HG03135 (cell line): ENCODE measurements at regions not wholly inside any gene's neighbourhood (a gene's known extent, or its start where the extent isn't known, plus 50 kb on each side); places are given as distances from the start of the nearest gene placed in this dataset.

Source experiments
- ATAC-seq: cut with Tn5 transposase; IDR thresholded peaks from one replicate; pipeline ENCODE4 v1.9.1; 2021; ENCODE audit warnings: mild to moderate bottlenecking, moderate library complexity; ENCODE audit not compliant: unreplicated experiment

- ATAC-seq: no peak
These were observed 2628.2 kb downstream of the ARAP2 start for GRCh38 chr4:33616121-33616520.

GRCh38 chr4:33625748-33626147, 2618.6 kb downstream of the ARAP2 start:
- no peak for ATAC-seq

- ATAC-seq: no peak
These were observed 2618.1 kb downstream of the ARAP2 start for GRCh38 chr4:33626221-33626620.

GRCh38 chr4:33628296-33628695, 2616.0 kb downstream of the ARAP2 start:
- no peak for ATAC-seq

- no peak for ATAC-seq
These were observed 2595.3 kb downstream of the ARAP2 start for GRCh38 chr4:33649015-33649414.

DNA sequence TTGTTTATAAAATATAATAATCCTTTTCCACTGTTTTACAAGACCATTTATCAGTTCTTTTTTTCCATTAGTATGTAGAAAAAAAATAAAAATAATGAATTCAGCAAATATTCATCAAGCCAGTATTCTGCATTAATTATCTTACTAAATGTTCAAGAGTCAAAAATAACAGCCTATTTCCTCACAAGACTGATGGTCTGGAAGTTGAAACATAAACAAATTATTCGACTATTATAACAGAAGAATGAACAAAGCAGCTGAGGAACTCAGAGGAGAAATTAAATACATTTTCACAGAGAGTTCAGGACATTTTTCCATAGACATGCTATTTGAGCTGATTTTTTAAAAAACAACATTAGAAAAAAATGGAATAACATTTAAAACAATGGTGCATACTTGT, 2594.8 kb downstream of the ARAP2 start:
- no peak for ATAC-seq

- no peak for ATAC-seq
These were observed 2594.3 kb downstream of the ARAP2 start for GRCh38 chr4:33650036-33650435.

- no peak for ATAC-seq
These were observed 2585.3 kb downstream of the ARAP2 start for GRCh38 chr4:33658971-33659370.

DNA sequence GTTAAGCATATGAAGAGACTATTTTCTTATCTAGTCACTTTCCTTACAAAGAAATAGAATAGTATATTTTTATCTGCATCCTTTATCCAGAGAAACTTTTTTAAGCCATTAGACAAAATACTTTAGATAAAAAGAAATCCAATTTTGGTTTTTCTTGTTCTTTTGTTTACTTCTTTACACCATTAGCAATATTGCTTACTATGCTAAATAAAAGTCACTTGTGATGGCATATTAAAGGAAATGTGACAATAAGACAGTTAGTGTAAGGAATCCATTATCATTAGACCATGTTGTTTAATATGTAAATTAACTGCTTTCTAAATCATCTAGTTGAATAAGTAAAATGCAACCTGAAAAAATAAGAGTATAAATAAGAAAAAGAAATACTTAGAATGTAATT, 2582.7 kb downstream of the ARAP2 start:
- no peak for ATAC-seq

DNA sequence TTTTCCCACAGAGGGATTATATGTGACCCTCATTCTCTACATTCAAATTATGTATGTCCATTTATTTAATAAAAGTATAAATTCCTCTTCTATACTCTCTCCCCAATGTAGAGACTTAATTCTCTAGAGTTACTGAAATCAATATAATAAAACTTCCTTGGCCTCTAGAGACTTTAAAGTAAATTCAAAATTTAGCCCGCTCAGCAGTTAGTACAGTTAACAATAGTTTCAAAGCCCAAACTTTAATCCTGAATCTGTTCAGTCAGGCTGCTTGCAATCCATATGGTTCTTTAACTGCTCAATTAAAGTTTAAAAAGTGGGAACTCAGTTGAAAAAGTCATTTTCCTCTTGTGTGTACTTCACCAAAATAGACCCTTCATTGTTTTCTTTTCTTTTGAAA, 2558.4 kb downstream of the ARAP2 start:
- no peak for ATAC-seq

- no peak for ATAC-seq
These were observed 2548.3 kb downstream of the ARAP2 start for GRCh38 chr4:33696041-33696440.

GRCh38 chr4:33696586-33696985, 2547.7 kb downstream of the ARAP2 start:
- ATAC-seq: no peak

DNA sequence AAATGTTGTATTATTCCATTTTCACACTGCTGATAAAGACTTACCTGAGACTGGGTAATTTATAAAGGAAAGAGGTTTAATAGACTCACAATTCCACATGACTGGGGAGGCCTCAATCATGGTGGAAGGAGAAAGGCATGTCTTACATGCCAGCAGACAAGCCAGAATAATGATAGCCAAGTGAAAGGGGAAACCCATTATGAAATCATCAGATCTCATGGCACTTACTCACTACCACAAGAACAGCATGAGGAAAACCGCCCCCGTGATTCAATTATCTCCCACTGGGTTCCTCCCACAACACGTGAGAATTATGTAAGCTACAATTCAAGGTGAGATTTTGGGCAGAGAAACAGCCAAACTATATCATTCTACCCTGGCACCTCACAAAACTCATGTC, 2535.1 kb downstream of the ARAP2 start:
- ATAC-seq: no peak

DNA sequence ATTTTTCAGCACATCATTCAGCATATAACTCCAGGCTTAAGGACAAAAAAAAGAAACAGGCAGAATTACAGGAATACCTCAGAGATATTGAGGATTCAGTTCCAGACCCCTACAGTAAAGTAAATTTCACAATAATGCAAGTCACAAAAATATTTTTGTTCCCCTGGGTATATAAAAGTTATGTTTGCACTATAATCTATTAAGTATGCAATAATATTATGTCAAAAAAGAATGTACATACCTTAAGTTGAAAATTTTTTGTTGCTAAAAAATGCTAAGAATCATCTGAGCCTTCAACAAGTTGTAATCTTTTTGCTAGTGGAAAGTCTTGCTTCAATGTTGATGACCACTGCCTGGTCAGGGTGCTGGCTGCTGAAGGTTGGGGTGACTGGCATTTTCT, 2532.5 kb downstream of the ARAP2 start:
- no peak for ATAC-seq

- no peak for ATAC-seq
These were observed 2529.3 kb downstream of the ARAP2 start for GRCh38 chr4:33714971-33715370.

DNA sequence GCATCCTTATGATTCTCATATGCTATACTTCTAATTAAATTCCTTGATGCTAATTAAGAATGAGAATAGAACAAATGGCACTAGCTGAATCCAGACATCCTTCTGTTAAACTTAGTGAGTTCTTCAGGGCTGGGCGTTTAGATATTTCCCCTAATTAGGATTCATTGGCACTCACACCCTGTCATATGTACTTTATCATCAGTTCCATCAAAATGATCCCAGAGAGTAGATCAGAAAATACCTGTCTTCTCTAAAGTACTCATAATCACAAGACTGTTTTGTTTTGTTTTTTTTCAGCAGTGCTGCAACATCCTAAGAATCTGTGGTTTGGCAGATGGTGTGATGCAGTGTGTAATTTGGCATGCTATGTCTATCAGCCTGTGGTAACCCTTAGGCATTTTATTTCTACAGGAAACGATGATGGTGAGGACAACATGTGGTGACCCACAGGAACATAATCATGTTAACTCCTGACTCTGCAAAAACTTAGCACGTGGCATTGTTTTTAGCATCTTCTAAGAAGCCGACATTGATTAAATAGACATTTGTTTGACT, 2528.4 kb downstream of the ARAP2 start:
- ATAC-seq: no peak

DNA sequence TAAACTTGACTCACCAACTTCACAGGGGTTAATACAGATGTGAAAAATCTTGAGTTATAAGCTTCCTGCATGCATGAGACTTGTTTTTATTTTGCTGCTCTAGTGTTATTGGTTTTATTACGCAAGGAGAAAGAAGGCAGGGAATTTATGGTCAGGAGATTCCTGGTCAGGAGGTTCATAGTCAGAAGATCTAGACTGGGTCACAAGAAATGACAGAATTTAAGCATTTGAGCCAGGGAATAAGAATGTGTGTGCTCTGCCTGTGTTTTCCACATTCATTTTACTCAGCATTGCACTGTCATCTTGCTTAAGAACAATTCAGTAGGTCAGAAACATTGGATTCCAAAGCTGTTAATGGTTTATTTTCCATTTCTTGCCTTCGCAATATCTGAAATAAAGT, 2522.1 kb downstream of the ARAP2 start:
- ATAC-seq: no peak

DNA sequence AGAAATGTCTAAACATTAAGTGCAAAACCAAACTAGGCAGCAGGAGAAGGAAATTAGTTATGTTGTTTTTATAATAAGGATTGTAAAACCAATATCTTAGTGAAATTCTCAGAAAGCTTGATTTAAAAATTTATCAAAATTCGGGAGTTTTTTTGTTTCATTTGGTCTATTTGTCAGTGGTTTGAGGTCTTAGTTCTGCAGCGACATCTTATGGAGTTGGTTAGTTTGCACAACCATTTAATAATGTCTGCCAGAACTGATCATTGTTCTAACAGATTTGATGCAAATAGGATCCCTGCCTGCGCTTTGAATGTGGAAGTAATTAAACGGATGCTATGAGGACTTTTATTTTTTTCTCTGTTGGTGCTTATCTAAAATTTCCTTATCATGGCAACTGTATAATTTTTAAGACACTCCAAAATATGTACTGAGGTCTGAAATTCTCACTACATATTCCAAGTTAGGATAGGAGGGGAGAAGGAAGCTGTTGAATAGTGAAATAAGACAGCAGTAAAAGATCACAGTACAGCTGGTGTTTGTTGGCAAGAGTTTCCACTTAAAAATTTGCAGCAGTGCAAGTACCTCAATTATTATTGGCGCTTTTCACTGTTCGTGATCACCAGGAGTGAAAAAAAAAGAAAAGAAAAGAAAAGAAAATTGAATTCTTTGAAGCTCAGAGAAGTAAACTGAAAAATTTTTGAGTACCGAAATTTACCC, 2521.4 kb downstream of the ARAP2 start:
- no peak for ATAC-seq

DNA sequence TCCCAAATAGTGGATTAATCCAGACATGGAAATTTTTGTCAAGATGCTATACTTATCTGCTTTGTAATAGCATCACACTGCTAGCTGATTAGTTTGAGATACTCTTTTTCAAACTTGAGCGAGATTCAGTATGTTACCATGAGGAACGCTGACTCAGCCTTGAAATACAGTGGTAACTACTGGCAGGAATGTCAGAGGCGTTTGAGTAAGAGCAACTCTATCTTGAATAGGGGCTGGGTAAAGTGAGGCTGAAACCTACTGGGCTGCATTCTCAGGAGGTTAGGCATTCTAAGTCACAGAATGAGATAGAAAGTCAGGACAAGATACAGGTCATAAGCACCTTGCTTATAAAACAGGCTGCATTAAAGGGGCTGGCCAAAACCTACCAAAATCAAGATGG, 2519.6 kb downstream of the ARAP2 start:
- ATAC-seq: no peak

DNA sequence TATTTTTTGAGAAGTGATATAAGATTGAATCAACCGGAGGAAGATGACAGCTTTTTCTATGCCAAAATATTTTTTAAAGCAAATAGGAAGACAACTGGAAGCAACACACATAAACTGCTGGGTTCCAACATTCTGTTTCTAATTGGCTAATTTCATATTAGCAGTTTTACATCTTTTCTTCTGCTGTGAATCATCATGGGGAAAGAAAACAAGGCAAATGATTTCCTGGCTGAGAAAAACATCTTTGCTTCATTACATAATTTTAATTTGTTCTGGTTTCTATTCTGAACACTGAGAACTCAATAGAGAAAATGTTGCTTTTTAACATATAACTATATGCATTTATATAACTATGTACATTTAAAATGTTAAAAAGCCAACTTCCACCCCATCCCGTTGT, 2518.5 kb downstream of the ARAP2 start:
- ATAC-seq: no peak

DNA sequence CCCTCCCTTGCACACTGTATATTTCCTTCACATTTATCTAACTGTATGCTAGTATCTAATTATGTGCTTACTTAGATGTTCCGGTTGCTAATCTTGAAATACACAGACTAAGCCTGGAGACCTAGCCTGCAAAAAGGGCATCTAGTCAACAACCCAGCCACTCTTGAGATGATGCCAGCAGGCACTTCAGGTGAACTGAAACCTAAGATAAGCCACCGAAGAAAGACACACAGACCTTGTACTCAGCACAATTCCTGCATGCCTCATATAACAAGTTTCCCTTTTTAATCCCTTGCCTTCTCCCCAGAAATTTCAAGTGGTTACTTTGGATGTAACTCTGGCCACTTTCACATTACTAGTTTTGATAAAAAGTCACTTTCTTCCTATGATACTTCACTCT, 2506.6 kb downstream of the ARAP2 start:
- ATAC-seq: no peak

GRCh38 chr4:33739884-33740632, 2504.3 kb downstream of the ARAP2 start:
- ATAC-seq: no peak
